ENCODE measurements at regions not wholly inside any gene's neighbourhood (a gene's known extent, or its start where the extent isn't known, plus 50 kb on each side); places are given as distances from the start of the nearest gene placed in this dataset.
A peak's percentile ranks its signal among the peaks of the same experiment; 100 is the strongest.

GRCh38 chr6:127026247-127026646 lies 92.2 kb upstream of the RSPO3 start:
- peaks cover 12% of the 10 kb centered on the region for H3F3A ChIP-seq (ENCODE audit: insufficient read depth, low read depth)
- H4K20me1 ChIP-seq (ENCODE audit: insufficient read depth): no peaks in the 10 kb centered on the region
- TF ChIP-seq EZH2 (IDR thresholded peaks at IDR 0.05; ENCODE audit: low read depth): no peak
- no peak for TF ChIP-seq CTCF (conservative IDR thresholded peaks at IDR 0.05)
- DNase-seq: peak; percentile 8 to 79
- POLR2A ChIA-PET (ENCODE audit: unreplicated experiment): no interaction called here
- H3K4me1 ChIP-seq (replicated peaks; ENCODE audit: insufficient read depth): peaks cover 18% of the 10 kb centered on the region
- H3K36me3 ChIP-seq (ENCODE audit: low read depth): no peaks in the 10 kb centered on the region
- H3K4me3 ChIP-seq: no peak overlapping the region
- no peak overlapping the region for H2AFZ ChIP-seq
- no peaks in the 10 kb centered on the region for H3K9me3 ChIP-seq (ENCODE audit: insufficient read depth, low read depth)
- no TSS peak for BruUV-seq (replicated peaks)
- H3K27ac ChIP-seq: 0 out of 2 replicates have a peak overlapping the region, but pooled peaks have one; percentile 4
- CTCF ChIA-PET: no interaction called here
- H3K79me2 ChIP-seq (ENCODE audit: low read depth): no peaks in the 10 kb centered on the region
- H3K4me2 ChIP-seq: peak overlapping the region; percentile 7; the same call in 1 of the 2 replicates
- intact Hi-C loops (cut with micrococcal nuclease; ENCODE audit: unreplicated experiment): no loop called here
- no peaks in the 10 kb centered on the region; the same call in 1 of the 2 replicates for H3K9me2 ChIP-seq (ENCODE audit: insufficient read depth)
- no peaks in the 10 kb centered on the region for H3K27me3 ChIP-seq (ENCODE audit: insufficient read depth, low read depth)

- no peaks in the 10 kb centered on the region; the same call in 1 of the 2 replicates for H4K20me1 ChIP-seq (ENCODE audit: insufficient read depth)
- TF ChIP-seq EZH2 (IDR thresholded peaks at IDR 0.05; ENCODE audit: low read depth): no peak
- no peak overlapping the region for H2AFZ ChIP-seq
- peaks cover 18% of the 10 kb centered on the region for H3K4me1 ChIP-seq (replicated peaks; ENCODE audit: insufficient read depth)
- intact Hi-C loops (cut with micrococcal nuclease; ENCODE audit: unreplicated experiment): no loop called here
- BruUV-seq (replicated peaks): no TSS peak
- H3F3A ChIP-seq (ENCODE audit: insufficient read depth, low read depth): peaks cover 12% of the 10 kb centered on the region
- no peaks in the 10 kb centered on the region for H3K27me3 ChIP-seq (ENCODE audit: insufficient read depth, low read depth)
- H3K79me2 ChIP-seq (ENCODE audit: low read depth): no peaks in the 10 kb centered on the region
- ChIA-PET POLR2A (ENCODE audit: unreplicated experiment) (no interaction called here), CTCF (no interaction called here)
- H3K36me3 ChIP-seq (ENCODE audit: low read depth): no peaks in the 10 kb centered on the region
- H3K9me3 ChIP-seq (ENCODE audit: insufficient read depth, low read depth): no peaks in the 10 kb centered on the region
- no peak overlapping the region for H3K4me3 ChIP-seq
- H3K9me2 ChIP-seq (ENCODE audit: insufficient read depth): no peaks in the 10 kb centered on the region; the same call in 1 of the 2 replicates
- H3K4me2 ChIP-seq: no peak overlapping the region
- H3K27ac ChIP-seq: no peak overlapping the region
- DNase-seq: no peak
These were observed 88.4 kb upstream of the RSPO3 start for GRCh38 chr6:127030111-127030510.

GRCh38 chr6:127030836-127031235 lies 87.6 kb upstream of the RSPO3 start:
- no peak overlapping the region for H3K4me2 ChIP-seq
- H2AFZ ChIP-seq: no peak overlapping the region
- H3K27me3 ChIP-seq (ENCODE audit: insufficient read depth, low read depth): no peaks in the 10 kb centered on the region
- BruUV-seq (replicated peaks): no TSS peak
- H3K4me1 ChIP-seq (replicated peaks; ENCODE audit: insufficient read depth): peaks cover 13% of the 10 kb centered on the region
- POLR2A ChIA-PET (ENCODE audit: unreplicated experiment): no interaction called here
- CTCF ChIA-PET: no interaction called here
- no peak for DNase-seq
- intact Hi-C loops (cut with micrococcal nuclease; ENCODE audit: unreplicated experiment): no loop called here
- no peaks in the 10 kb centered on the region for H3K36me3 ChIP-seq (ENCODE audit: low read depth)
- no peak overlapping the region for H3K27ac ChIP-seq
- H3K4me3 ChIP-seq: no peak overlapping the region
- no peaks in the 10 kb centered on the region for H3K9me3 ChIP-seq (ENCODE audit: insufficient read depth, low read depth)
- H3K9me2 ChIP-seq (ENCODE audit: insufficient read depth): no peaks in the 10 kb centered on the region; the same call in 1 of the 2 replicates
- H4K20me1 ChIP-seq (ENCODE audit: insufficient read depth): no peaks in the 10 kb centered on the region; the same call in 1 of the 2 replicates
- TF ChIP-seq CTCF (conservative IDR thresholded peaks at IDR 0.05) (no peak), EZH2 (IDR thresholded peaks at IDR 0.05; ENCODE audit: low read depth) (no peak)
- H3K79me2 ChIP-seq (ENCODE audit: low read depth): no peaks in the 10 kb centered on the region
- peaks cover 12% of the 10 kb centered on the region for H3F3A ChIP-seq (ENCODE audit: insufficient read depth, low read depth)

GRCh38 chr6:127031511-127031910 lies 87.0 kb upstream of the RSPO3 start:
- Histone ChIP-seq H3K27me3 (ENCODE audit: insufficient read depth, low read depth) (no peaks in the 10 kb centered on the region), H3K4me2 (no peak overlapping the region), H3K79me2 (ENCODE audit: low read depth) (no peaks in the 10 kb centered on the region), H4K20me1 (ENCODE audit: insufficient read depth) (no peaks in the 10 kb centered on the region; the same call in 1 of the 2 replicates), H3K4me1 (replicated peaks; ENCODE audit: insufficient read depth) (peaks cover 6% of the 10 kb centered on the region), H3K9me3 (ENCODE audit: insufficient read depth, low read depth) (no peaks in the 10 kb centered on the region), H3F3A (ENCODE audit: insufficient read depth, low read depth) (peaks cover 5% of the 10 kb centered on the region), H3K27ac (no peak overlapping the region), H3K36me3 (ENCODE audit: low read depth) (no peaks in the 10 kb centered on the region), H3K9me2 (ENCODE audit: insufficient read depth) (no peaks in the 10 kb centered on the region; the same call in 1 of the 2 replicates), H2AFZ (no peak overlapping the region), H3K4me3 (no peak overlapping the region)
- TF ChIP-seq EZH2 (IDR thresholded peaks at IDR 0.05; ENCODE audit: low read depth): no peak
- TF ChIP-seq CTCF (conservative IDR thresholded peaks at IDR 0.05): no peak
- ChIA-PET CTCF (no interaction called here), POLR2A (ENCODE audit: unreplicated experiment) (no interaction called here)
- intact Hi-C loops (cut with micrococcal nuclease; ENCODE audit: unreplicated experiment): no loop called here
- BruUV-seq (replicated peaks): no TSS peak
- no peak for DNase-seq

All from PC-9 (cell line).